GM19099 (cell line): ENCODE measurements at regions not wholly inside any gene's neighbourhood (a gene's known extent, or its start where the extent isn't known, plus 50 kb on each side); places are given as distances from the start of the nearest gene placed in this dataset.

Experiments used
- POLR2A ChIP-seq: IDR thresholded peaks from 3 replicates; pipeline ENCODE4 v1.6.1; 2011; ENCODE audit warnings: low read depth; ENCODE audit not compliant: insufficient read length; ENCODE audit errors: extremely low read depth

DNA sequence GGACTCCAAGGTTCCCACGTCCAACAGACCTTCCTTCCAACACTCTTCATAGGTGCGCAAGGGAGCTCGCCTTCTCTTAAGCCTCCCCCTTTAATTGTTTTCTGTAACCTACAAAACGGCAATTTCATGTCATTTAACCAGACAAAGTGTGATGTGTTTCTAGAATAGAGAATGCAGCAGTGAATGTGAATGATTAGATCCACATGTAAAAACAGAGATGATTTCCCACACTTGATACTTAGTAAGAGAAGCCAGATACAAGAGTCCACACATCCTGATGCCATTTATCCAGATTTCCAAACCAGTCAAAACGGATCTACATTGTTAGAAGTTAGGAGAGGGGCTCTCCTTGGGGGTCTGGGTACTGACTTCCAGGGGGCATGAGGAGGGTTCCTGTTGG, 89.3 kb downstream of the IRF8 start:
- no peak for TF ChIP-seq POLR2A

DNA sequence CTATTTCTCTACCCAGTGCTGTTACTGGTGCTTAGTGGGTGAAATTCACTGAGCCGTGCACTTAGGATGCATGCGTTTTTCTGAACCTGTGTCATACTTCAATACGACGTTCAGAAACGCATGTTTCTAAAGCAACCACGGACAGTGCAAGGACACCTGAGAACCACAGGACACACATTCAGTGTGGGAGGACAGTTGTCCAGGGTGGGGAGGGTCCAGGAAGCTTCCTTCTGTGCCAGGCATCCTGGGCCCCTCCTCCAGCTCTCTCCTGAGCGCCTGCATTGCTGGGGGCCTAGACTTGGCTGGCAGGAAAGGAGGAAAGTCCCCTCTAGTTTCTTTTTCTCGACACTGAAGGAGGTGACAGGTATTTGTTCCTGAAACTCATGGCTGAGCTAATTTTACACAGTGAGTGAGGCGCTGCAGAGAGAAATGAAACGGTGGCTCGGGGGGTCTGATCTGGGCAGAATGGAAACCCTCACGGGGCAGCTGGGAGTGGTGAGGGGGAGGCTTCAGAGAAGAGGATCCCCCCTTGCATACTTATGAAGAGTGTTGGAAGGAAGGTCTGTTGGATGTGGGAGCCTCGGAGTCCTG, 89.9 kb downstream of the IRF8 start:
- no peak for TF ChIP-seq POLR2A

DNA sequence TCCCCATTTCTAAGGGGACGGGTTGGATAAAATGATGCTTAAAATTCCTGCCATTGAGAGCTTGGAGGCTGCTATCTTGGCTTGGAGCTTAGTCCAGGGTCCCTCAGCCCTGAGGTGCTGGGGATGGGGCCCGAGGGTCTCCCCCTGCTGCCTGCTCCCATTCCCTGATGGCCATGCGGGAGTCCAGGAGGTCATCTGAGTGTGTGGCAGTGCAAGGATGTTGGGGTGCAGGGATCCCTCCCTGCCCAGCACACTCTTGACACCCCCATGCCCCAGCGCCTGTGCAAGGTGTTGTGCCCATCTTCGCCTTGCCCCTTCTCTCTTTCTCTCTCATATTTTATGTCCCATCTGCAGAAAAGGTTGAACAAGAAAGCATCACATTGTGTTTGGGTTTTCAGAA, 90.4 kb downstream of the IRF8 start:
- no peak for TF ChIP-seq POLR2A

DNA sequence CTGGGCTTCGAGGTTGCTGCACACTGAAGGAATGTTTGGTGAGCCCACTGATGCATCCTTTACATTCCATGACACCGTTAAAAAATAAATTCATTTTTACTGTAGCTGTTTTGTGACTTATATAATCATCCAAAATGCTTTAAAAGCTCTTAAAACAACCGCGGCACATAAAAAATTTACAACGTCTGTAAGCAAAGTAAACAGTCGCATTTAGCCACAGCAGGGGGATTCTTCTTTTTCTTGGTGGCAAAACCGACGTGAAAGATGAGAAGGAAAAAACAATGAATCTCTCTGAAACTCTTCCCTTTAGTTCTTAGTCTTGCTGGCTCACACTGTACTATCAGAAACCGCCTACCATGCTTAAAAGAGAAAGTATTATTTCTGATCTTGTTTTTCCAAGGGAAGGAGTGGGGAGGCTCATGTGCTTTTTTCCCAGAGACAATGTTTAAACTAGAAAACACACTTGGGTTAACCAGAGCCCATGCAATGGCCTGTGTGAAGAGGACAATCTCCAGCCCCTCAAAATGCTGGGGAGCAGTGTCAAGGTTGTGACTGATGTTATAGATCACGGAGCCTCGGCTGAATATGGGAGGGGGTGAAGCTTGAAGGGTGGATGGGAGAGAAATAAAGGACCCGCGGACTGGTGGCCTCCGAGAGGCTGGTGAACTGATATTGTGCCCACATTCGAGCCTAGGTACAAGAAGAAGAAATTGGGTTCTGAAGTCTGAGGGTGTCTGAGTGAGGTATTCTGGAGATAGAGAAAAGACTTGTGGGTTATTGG, 91.1 kb downstream of the IRF8 start:
- TF ChIP-seq POLR2A, result no peak

DNA sequence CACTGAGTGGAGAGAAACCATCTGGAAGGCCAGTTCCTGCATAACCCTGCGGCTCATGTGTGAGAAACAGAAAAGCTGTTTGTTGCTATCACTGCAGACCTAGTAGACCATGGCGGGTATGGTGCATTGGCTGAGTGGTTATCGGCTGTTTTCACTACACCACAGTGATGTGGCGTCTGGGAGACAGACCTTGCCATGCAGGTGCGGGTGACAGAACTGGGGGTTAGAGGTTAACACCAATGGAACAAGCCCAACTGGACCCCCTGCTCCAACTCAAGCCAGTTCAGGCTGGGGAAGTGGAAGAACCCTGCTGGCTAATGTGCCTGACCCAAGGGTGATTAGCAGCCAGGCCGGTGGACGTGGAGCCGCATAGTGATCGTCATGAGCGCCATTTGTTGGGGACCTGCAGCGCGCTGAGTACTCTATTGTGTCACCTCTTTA, 91.9 kb downstream of the IRF8 start:
- no peak for TF ChIP-seq POLR2A

DNA sequence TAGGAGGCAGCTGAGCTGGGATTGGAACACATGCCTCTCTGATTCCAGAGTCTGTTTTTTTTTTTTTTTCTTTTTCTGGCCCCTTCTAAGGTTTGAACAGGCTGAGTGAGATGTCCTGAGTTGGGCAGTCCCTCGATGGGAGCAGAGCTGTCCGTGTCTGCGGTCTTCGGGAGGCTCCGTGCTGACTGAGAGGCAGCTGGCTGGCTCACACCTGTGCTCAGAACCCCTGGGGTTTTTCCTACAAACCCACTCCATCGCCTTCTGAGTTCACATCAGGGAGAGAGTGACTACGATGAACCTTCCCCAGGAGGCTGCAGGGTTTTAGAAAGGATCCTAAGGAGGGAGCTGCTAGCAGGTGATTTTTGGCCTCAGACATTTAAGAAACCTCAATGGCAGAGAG, 92.5 kb downstream of the IRF8 start:
- no peak for TF ChIP-seq POLR2A

DNA sequence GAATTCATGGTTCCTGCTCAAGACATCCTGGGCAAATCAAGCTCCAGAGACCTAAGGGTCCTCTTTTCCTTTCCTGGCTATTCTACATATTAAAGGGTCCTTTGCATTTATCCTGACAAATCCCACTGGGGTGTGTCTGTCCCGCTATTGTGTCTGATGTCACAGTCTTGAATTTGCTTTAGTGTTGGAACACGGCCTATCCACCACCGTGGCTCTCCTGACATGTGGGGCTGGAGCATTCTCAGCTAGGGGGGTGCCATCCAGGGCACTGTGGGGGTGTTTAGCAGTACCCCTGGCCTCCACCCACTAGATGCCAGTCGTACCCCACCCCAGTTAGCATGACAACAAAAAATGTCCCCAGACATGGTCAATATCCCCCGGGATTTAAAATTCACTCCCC, 92.9 kb downstream of the IRF8 start:
- TF ChIP-seq POLR2A, result no peak

DNA sequence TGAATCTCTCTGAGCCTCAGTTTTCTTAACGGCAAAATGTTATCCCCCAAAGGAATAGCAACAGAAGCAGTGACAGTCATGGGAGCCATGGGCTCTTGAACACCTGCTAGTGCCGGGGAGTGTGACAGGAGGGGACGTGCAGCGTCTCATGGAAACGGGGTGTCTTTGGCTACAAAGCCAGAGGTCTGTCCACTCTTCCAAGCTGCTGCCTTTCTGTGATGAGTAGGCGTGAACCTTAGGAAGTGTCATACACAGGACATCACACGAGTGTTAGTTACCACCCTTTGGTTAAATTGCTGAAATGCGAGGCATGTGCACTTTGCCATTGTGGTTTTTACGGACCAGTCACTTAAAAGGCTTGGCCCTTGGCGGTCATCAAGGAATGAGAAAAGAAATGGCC, 93.4 kb downstream of the IRF8 start:
- TF ChIP-seq POLR2A, result no peak

DNA sequence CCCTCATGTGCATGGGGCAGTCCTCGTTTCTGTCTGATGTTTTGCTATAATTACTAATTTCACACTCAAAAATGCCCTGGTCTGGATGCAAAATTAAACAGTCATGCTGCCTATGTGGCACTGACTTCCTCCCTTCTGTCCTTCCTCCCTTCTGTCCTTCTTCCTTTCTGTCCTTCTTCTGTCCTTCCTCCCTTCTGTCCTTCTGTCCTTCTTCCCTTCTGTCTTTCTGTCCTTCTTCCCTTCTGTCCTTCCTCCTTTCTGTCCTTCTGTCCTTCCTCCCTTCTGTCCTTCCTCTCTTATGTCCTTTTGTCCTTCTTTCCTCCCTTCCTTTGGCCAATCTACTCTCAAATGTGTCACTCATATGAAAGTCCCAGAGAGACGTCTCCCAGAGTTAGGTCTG, 93.8 kb downstream of the IRF8 start:
- TF ChIP-seq POLR2A, result no peak

DNA sequence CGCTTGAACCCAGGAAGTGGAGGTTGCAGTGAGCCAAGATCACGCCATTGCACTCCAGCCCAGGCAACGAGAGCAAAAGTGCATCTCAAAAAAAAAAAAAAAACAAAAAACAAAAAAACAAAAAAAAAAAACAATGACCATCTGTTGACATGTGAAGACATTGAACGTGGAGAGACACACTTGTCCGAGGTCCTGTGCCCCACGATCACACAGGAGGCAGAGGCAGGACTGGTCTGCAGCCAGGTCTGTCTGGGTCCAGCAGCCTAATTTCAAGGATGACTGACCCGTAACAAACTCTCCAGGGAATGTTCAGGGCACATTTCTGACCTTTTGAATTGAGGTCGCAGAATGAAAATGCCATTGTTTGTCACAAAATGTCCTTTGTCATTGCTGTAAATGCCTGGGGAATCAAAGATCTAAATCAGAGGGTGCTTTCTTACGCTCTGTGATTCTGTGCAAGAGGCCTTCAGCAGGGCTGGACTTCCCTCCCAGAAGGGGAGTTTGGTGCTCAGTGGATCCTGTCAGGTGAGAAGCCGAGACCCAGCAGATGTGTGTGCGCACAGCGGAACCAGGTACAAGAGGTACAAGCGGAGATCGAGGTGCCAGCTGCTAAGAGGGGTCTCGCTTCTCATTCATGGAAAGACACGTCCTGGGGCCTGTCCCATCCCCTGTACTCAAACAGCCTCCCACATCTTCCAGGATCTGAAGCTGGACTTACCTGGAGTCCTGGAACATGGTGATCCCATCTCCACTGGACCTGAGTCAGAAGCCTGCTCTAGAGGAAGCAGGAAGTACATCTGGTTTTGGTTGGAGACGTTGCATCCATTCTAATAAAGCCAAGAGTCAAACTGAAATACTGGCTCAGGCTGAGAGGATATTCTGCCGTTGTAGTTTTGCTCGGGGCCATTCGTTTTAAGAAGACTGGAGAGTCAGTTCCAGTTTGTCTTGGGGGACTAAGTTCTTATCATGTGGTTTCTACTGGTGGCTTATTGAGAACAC, 95.8 kb downstream of the IRF8 start:
- TF ChIP-seq POLR2A, result no peak

DNA sequence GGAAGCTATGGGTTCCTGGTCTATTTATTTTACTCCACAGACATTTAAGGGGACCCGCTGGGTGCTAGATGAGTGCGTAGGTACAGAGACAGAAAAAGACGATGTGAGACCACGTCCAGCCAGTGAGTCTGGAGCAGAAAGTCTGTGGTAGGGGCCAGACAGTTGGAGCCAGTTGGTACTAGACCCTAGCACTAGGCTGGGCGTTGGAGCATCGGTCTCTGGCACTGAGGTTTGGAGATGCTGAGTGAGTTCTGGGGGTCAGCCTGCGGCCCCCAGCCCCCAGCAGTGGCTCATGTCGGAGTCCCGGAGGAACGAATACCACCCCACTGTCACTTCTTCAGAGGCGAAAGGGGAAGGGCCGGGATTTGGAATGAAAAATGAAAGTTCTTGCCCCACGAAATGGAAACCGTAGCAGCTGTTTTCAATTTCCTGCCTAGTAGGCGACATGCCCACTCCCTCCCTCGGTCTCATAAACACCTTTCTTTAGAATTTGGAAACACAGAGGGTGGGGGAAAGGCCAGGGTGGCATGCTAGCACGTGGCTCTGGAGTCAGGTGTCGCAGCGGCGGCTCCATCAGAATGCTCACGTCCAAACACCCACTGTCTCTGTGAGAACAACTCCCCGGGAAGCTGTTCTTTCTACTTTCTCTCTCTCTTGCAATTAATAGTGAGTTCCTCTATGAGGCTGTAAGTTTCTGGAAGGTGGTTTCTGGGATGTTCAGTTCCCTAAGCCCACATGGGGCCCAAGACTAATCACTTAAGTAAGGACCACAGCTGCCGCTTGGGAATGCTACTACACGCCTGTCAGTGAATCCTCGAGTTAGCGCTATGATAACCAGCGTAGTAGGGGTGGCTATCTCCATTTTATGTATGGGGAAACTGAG, 96.8 kb downstream of the IRF8 start:
- TF ChIP-seq POLR2A, result peak; percentile 15

DNA sequence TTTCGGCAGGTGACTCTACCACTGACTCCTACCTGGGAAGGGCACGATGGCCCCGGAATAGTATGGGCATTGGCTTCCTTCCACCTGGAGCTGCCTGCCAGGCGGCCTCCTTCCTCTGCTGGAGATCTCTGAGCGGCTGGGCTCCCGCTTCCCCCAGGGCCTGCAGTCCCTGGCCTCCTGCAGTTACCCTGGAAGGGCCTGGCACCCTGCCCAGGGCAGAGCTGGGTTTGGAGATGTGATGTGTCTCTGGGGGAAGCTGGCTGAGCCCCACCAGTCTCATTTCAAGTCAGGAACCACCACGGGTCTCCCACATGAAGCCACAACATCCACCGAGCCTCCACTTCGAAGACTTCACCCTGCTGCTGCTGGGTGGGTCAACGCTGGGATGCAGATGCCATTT, 97.9 kb downstream of the IRF8 start:
- no peak for TF ChIP-seq POLR2A

DNA sequence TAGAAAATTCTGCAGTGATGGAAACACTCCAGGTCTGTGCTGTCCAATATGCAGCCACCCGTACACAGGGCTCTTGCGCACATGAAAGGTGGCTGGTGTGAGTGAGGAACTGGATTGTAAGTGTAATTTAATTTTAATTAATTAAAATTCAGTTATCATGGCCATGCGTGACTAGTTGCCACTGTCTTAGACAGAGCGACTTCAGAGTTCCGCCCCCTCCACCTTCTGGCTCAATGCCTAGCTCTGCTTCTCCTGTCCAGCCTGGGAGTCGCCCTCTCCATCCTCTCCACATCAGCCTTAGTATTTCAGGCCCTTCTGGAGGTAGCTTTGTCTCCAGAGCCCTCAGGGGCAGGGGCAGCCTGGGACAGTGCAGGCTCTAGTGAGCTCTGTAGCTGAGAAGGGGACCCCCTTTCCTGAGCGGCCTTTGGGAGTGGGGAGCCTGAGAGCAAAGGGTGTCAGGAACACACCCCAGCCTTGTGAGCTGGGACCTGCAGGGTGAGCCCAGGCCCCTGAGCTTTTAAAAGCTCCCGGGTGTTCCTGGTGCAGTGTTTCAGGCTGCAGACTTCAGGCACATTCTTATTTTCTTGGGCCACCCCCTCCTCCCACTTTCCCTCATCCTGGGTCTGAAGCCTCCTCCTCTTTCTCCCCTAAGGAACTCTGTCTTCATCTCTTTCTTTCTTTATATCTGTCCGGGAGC, 99.4 kb downstream of the IRF8 start:
- TF ChIP-seq POLR2A, result no peak
